KMS-11 (cell line): ENCODE measurements at regions not wholly inside any gene's neighbourhood (a gene's known extent, or its start where the extent isn't known, plus 50 kb on each side); places are given as distances from the start of the nearest gene placed in this dataset.
"Not testable (repeated sequence)": the region's sequence is repeated elsewhere in the genome, so short reads cannot be mapped to it uniquely, and the experiment has no call there.

Experiments
- H2AFZ ChIP-seq: fragments of 200-600 bp; sonication (generic); 2 replicates; pipeline ENCODE4 v1.6.1; 2016; ENCODE audit warnings: antibody characterized with exemption, mixed run types, low read depth
- H3K27ac ChIP-seq: fragments of 200-600 bp; sonication (generic); 2 replicates; pipeline ENCODE4 v1.6.1; 2016; ENCODE audit warnings: mild to moderate bottlenecking, mixed run types
- H3K27me3 ChIP-seq: fragments of 200-600 bp; sonication (generic); 2 replicates; pipeline ENCODE4 v1.6.1; 2017; ENCODE audit warnings: mild to moderate bottlenecking, low read depth, mixed run types, moderate library complexity; ENCODE audit not compliant: insufficient read depth
- H3K36me3 ChIP-seq: fragments of 200-600 bp; sonication (generic); 2 replicates; pipeline ENCODE4 v1.6.1; 2017; ENCODE audit warnings: mild to moderate bottlenecking, mixed run types; ENCODE audit not compliant: insufficient read depth
- H3K4me1 ChIP-seq: fragments of 200-600 bp; sonication (generic); 2 replicates; pipeline ENCODE4 v1.6.1; 2016; ENCODE audit warnings: mild to moderate bottlenecking, low read depth, mixed run types; ENCODE audit not compliant: poor library complexity, severe bottlenecking
- H3K4me2 ChIP-seq: fragments of 200-600 bp; sonication (generic); 2 replicates; pipeline ENCODE4 v1.7.0; 2016; ENCODE audit warnings: mild to moderate bottlenecking, mixed run types
- H3K4me3 ChIP-seq: fragments of 200-600 bp; sonication (generic); IDR thresholded peaks from 2 replicates; pipeline ENCODE4 v1.6.1; 2017; ENCODE audit warnings: low read depth, low read length, mixed read lengths; ENCODE audit not compliant: insufficient read depth
- H3K79me2 ChIP-seq: fragments of 200-600 bp; sonication (generic); 2 replicates; pipeline ENCODE4 v1.6.1; 2016; ENCODE audit warnings: low read depth, mixed run types; ENCODE audit not compliant: insufficient read depth
- H3K9ac ChIP-seq: fragments of 200-600 bp; sonication (generic); 2 replicates; pipeline ENCODE4 v1.6.1; 2016; ENCODE audit warnings: mild to moderate bottlenecking, mixed run types
- H4K20me1 ChIP-seq: fragments of 200-600 bp; sonication (generic); 2 replicates; pipeline ENCODE4 v1.6.1; 2016; ENCODE audit warnings: mild to moderate bottlenecking, mixed run types; ENCODE audit not compliant: insufficient read depth
- TF ChIP-seq, protein P1 (sequence below): fragments of 200-600 bp; sonication (generic); conservative IDR thresholded peaks from 2 replicates; pipeline ENCODE4 v1.6.1; 2017; ENCODE audit warnings: low read depth, mild to moderate bottlenecking, antibody characterized with exemption, low read length, moderate library complexity, mixed read lengths

DNA sequence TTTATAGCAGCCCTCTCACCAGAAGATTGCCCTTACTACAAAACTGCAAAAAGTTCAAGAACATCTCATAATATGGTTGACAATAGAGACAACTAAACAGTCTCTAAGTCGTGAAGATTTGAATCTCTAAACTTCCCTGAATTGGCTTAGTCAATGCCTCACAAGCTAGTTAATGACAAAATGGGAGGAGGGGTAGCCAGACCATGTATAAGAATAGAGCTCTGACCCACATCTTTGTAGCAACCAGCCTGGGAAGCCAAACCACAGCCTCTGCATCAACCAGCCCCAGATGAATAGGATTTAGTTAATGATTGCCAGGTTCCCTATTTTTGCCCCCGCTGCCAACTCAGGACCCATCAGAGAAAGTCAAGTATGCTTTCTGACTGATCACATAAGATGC is 1265.9 kb upstream of the PCDH10 start:
- H3K4me1 ChIP-seq, H3K4me3 ChIP-seq, H3K27me3 ChIP-seq, H2AFZ ChIP-seq, H3K27ac ChIP-seq, H4K20me1 ChIP-seq, H3K36me3 ChIP-seq, H3K9ac ChIP-seq, H3K4me2 ChIP-seq, H3K79me2 ChIP-seq: not testable (repeated sequence)

GRCh38 chr4:131925662-131926061 is 1223.4 kb upstream of the PCDH10 start:
- not testable (repeated sequence) for H3K36me3 ChIP-seq, H3K4me2 ChIP-seq, H2AFZ ChIP-seq, H3K4me1 ChIP-seq, H3K27me3 ChIP-seq, H3K9ac ChIP-seq, H3K27ac ChIP-seq, H3K4me3 ChIP-seq, H4K20me1 ChIP-seq, H3K79me2 ChIP-seq

- not testable (repeated sequence) for H3K27me3 ChIP-seq, H3K4me1 ChIP-seq, H2AFZ ChIP-seq, H3K4me2 ChIP-seq, H3K79me2 ChIP-seq, H3K9ac ChIP-seq, H3K27ac ChIP-seq, H3K36me3 ChIP-seq, H4K20me1 ChIP-seq, H3K4me3 ChIP-seq
Measured at GRCh38 chr4:131967646-131968045, 1181.4 kb upstream of the PCDH10 start.

DNA sequence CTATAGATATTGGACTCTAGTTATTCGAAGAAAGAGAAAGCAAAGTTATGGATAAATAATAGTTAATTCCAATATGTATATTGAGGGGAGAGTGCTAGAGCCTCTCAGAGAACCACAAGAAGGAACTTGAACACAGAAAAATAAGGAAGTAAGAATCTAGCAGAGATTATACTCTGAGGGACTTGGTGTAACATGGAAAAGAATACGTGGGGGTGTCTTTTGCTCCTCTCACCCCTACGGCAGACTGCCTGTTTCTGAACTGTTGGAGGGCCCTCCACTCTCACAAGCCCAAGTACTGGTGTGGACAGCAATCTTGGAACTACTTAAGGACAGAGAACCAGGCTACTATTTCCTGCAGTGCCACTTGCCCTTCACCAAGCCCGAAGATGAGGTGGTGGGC is 1174.4 kb upstream of the PCDH10 start:
- H3K4me3 ChIP-seq, result no peak overlapping the region
- no peak overlapping the region for H3K27ac ChIP-seq
- H3K4me1 ChIP-seq, result no peaks in the 10 kb centered on the region
- no peak overlapping the region for H3K9ac ChIP-seq
- TF ChIP-seq, protein P1, sequence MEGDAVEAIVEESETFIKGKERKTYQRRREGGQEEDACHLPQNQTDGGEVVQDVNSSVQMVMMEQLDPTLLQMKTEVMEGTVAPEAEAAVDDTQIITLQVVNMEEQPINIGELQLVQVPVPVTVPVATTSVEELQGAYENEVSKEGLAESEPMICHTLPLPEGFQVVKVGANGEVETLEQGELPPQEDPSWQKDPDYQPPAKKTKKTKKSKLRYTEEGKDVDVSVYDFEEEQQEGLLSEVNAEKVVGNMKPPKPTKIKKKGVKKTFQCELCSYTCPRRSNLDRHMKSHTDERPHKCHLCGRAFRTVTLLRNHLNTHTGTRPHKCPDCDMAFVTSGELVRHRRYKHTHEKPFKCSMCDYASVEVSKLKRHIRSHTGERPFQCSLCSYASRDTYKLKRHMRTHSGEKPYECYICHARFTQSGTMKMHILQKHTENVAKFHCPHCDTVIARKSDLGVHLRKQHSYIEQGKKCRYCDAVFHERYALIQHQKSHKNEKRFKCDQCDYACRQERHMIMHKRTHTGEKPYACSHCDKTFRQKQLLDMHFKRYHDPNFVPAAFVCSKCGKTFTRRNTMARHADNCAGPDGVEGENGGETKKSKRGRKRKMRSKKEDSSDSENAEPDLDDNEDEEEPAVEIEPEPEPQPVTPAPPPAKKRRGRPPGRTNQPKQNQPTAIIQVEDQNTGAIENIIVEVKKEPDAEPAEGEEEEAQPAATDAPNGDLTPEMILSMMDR, result no peak
- no peak overlapping the region for H3K4me2 ChIP-seq
- H2AFZ ChIP-seq, result no peak overlapping the region
- H3K27me3 ChIP-seq, result no peaks in the 10 kb centered on the region
- no peaks in the 10 kb centered on the region for H4K20me1 ChIP-seq
- no peaks in the 10 kb centered on the region for H3K36me3 ChIP-seq
- H3K79me2 ChIP-seq, result no peaks in the 10 kb centered on the region

GRCh38 chr4:131975276-131976132 is 1173.6 kb upstream of the PCDH10 start:
- not testable (repeated sequence) for H3K36me3 ChIP-seq, H3K27ac ChIP-seq, H2AFZ ChIP-seq, H4K20me1 ChIP-seq, H3K27me3 ChIP-seq, H3K79me2 ChIP-seq, H3K4me2 ChIP-seq, H3K4me3 ChIP-seq, H3K9ac ChIP-seq, H3K4me1 ChIP-seq

GRCh38 chr4:131976133-131977002 is 1172.7 kb upstream of the PCDH10 start:
- H4K20me1 ChIP-seq, H3K4me2 ChIP-seq, H3K4me1 ChIP-seq, H2AFZ ChIP-seq, H3K4me3 ChIP-seq, H3K36me3 ChIP-seq, H3K9ac ChIP-seq, H3K27me3 ChIP-seq, H3K27ac ChIP-seq, H3K79me2 ChIP-seq: not testable (repeated sequence)
